ENCODE measurements at regions not wholly inside any gene's neighbourhood (a gene's known extent, or its start where the extent isn't known, plus 50 kb on each side); places are given as distances from the start of the nearest gene placed in this dataset.
A peak's percentile ranks its signal among the peaks of the same experiment; 100 is the strongest.

DNA sequence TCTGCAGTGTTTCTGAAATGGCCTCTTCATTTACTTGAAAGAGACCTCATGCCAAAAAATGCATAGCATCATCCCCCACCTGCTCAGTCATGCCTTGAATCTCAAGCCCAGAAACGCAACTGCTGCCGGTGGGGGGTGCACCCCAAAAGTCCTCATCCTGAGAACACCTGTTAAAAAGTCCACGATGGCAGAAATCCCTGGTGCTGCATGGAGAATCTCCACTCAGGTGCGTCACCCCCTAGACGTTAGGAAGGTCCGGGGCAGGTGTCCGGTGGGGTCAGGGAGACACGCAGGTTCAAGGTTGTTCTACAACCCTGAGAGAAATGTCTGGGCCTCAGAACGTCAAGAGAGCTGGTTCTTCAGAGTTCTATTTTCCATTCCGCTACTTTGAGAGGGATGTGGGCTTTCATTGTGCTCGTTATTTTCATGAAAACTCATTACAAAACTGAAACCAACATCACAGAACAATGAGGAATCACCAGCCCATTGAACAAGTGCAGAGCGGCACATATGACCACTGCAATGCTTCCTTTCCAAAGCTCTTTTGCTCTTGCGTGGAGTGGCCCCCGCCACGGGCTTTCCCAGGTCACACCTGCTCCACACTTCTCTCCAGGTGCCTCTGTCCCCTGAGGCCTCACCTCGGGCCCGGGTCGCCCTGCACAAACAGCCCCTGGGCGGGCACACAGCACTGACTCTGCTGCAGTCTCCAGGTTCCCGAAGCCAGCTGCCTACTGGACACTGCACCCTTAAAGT is 201.9 kb downstream of the TOMM20 start:
- DNase-seq (ENCODE audit: low read depth), result no peak
- no peak overlapping the region for H3K4me3 ChIP-seq (replicated peaks; ENCODE audit: low read depth, low read length)
- TF ChIP-seq, protein P1, sequence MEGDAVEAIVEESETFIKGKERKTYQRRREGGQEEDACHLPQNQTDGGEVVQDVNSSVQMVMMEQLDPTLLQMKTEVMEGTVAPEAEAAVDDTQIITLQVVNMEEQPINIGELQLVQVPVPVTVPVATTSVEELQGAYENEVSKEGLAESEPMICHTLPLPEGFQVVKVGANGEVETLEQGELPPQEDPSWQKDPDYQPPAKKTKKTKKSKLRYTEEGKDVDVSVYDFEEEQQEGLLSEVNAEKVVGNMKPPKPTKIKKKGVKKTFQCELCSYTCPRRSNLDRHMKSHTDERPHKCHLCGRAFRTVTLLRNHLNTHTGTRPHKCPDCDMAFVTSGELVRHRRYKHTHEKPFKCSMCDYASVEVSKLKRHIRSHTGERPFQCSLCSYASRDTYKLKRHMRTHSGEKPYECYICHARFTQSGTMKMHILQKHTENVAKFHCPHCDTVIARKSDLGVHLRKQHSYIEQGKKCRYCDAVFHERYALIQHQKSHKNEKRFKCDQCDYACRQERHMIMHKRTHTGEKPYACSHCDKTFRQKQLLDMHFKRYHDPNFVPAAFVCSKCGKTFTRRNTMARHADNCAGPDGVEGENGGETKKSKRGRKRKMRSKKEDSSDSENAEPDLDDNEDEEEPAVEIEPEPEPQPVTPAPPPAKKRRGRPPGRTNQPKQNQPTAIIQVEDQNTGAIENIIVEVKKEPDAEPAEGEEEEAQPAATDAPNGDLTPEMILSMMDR (IDR thresholded peaks at IDR 0.05; ENCODE audit: low read length, missing control alignments), result no peak

DNA sequence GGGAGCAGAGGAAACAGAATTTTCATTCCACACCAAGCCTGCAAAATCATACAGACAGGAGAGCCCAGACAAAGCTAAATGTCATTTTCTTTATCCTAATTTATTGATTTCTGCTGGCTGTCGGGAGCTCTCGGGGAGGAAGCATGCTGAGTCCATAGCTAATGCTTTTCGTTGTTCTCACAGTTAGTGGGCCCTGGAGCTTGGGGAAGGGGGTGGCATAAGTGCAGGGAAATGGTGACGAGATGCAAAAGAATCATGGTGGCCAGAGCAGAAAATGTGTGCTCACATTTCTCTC is 202.4 kb downstream of the TOMM20 start:
- TF ChIP-seq, protein P1 (IDR thresholded peaks at IDR 0.05; ENCODE audit: low read length, missing control alignments), result no peak
- no peak for DNase-seq (ENCODE audit: low read depth)
- H3K4me3 ChIP-seq (replicated peaks; ENCODE audit: low read depth, low read length), result no peak overlapping the region

DNA sequence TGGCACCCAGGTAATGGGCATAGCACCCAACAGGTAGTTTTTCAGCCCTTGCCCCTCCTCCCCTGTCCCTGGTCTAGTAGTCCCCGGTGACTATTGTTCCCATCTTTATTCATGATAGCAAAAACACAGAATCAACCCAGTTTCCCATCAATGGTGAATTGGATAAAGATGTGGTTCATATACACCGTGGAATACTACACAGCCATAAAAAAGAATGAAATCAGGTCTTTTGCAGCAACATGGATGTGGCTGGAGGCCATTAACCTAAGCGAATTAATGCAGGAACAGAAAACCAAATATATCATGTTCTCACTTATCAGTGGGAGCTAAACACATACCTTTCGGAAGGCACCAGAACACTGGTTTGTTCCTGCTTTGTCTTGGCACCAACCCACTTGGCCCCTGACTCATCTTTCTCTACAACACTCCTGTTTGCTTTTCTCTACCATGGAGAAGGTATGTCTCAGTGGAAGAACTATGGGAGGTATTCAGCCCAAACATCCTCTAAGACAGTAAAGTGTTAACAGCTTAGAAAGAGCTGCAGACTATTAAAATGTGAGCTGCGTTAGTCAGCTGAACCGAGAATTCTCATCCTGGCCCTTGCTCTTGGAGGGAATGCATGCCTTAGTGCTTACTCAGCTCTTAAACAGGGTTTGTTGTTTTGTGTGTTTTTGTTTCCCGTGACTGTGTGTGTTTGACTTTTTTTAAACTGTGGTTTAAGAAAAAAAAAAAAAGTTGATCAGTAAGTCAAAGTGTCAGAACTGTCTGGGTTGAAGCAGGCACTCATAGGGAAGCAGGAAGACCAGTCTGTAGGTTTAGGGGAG is 203.0 kb downstream of the TOMM20 start:
- H3K4me3 ChIP-seq (replicated peaks; ENCODE audit: low read depth, low read length), result no peak overlapping the region
- TF ChIP-seq, protein P1 (IDR thresholded peaks at IDR 0.05; ENCODE audit: low read length, missing control alignments), result no peak
- DNase-seq (ENCODE audit: low read depth), result peak; percentile 97

DNA sequence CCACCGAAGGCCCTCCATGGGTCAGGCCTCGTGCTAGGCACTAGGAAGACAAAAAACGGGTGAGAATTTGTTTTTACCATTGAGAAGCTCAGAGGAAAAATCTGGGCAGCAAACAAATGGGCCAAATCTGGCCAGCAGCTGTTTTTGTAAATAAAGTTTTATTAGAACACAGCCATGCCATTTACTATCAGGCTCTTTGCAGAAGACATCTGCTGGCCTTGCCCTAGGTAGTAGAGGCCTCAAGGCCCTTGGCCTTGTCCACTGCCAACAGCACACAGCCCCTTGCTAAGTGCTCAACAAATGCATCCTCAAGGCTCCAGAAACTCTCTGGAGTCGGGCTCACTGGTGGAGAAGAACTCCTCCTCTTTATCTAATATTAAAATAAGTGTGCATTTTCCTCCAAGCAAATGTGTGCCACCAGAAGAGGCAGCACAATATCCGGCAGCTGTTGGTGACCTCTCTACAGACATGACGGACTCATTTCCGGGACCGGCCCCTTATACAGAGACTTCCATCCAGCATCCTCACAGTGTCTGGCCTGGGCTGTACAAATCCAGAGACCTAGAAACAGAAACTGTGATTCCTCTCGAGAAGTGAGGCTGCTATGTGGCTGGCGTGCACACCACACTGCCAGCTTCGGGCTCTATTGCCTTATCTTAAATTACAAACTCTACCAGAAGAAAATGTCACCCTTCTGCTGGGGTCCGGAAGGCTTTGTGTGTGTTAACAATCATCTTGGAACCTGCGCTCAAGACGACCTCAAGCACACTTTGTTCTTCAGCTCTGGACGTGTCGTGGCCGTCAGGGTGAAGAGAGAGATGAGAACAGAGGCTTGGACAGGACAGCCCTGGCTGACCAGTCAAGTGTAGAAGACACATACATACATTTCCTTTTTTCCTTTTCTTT is 203.9 kb downstream of the TOMM20 start:
- no peak overlapping the region for H3K4me3 ChIP-seq (replicated peaks; ENCODE audit: low read depth, low read length)
- TF ChIP-seq, protein P1 (IDR thresholded peaks at IDR 0.05; ENCODE audit: low read length, missing control alignments), result no peak
- no peak for DNase-seq (ENCODE audit: low read depth)

DNA sequence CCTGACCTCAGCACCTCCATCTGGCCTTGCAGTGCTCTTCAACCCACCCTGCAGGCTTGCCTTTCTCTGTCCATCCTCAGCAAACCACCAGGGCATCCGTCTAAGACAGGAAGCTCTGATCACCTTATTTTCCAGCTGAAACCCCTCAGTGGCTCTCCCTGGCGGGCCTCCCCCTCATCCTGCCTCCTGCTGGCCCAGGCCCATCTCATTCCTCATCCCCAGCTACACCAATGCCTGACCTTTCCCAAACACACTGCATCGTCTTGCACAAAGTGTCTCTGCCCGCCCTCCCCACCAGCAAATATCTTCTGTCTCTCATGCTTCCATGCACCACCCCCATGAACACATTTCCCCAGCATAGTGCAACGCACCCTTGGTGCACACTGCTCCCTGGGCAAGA is 205.0 kb downstream of the TOMM20 start:
- no peak overlapping the region for H3K4me3 ChIP-seq (replicated peaks; ENCODE audit: low read depth, low read length)
- no peak for DNase-seq (ENCODE audit: low read depth)
- TF ChIP-seq, protein P1 (IDR thresholded peaks at IDR 0.05; ENCODE audit: low read length, missing control alignments), result no peak

DNA sequence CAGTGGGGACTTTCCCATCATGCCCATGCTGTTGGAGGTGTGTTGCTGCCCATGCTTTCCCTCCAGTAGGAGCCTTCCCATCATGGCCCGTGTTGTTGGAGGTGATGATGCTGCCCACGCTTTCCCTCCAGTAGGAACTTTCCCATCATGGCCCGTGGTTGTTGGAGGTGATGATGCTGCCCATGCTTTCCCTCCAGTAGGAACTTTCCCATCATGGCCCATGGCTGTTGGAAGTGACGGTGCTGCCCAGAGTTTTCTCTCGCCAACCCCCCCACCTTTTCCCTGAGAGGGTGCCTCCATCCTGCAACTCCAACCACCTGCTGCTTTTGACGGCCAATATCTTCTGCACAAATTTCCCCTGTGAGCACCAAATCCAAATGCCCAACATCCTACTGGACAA is 205.7 kb downstream of the TOMM20 start:
- TF ChIP-seq, protein P1 (IDR thresholded peaks at IDR 0.05; ENCODE audit: low read length, missing control alignments), result no peak
- no peak for DNase-seq (ENCODE audit: low read depth)
- H3K4me3 ChIP-seq (replicated peaks; ENCODE audit: low read depth, low read length), result no peak overlapping the region
